ENCODE measurements at regions not wholly inside any gene's neighbourhood (a gene's known extent, or its start where the extent isn't known, plus 50 kb on each side); places are given as distances from the start of the nearest gene placed in this dataset.

GRCh38 chr18:29979881-29980280 is 1062.7 kb downstream of the DSC3 start:
- intact Hi-C loops (cut with micrococcal nuclease) = no loop called here
- TF ChIP-seq, protein P1, sequence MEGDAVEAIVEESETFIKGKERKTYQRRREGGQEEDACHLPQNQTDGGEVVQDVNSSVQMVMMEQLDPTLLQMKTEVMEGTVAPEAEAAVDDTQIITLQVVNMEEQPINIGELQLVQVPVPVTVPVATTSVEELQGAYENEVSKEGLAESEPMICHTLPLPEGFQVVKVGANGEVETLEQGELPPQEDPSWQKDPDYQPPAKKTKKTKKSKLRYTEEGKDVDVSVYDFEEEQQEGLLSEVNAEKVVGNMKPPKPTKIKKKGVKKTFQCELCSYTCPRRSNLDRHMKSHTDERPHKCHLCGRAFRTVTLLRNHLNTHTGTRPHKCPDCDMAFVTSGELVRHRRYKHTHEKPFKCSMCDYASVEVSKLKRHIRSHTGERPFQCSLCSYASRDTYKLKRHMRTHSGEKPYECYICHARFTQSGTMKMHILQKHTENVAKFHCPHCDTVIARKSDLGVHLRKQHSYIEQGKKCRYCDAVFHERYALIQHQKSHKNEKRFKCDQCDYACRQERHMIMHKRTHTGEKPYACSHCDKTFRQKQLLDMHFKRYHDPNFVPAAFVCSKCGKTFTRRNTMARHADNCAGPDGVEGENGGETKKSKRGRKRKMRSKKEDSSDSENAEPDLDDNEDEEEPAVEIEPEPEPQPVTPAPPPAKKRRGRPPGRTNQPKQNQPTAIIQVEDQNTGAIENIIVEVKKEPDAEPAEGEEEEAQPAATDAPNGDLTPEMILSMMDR (IDR thresholded peaks at IDR 0.05; ENCODE audit: borderline replicate concordance) = no peak

GRCh38 chr18:29969876-29970275 is 1072.7 kb downstream of the DSC3 start:
- DNase-seq = no peak
- H3K27me3 ChIP-seq (ENCODE audit: low read depth) = no peaks in the 10 kb centered on the region
- TF ChIP-seq, protein P1 (IDR thresholded peaks at IDR 0.05; ENCODE audit: borderline replicate concordance) = no peak
- H3K27ac ChIP-seq (replicated peaks) = no peak overlapping the region
- no peaks in the 10 kb centered on the region for H3K9me3 ChIP-seq (replicated peaks)
- H3K4me1 ChIP-seq = no peaks in the 10 kb centered on the region
- intact Hi-C loops (cut with micrococcal nuclease) = no loop called here
- H3K4me3 ChIP-seq = no peak overlapping the region
- no peaks in the 10 kb centered on the region for H3K36me3 ChIP-seq

More at GRCh38 chr18:29979881-29980280, 1062.7 kb downstream of the DSC3 start:
- Histone ChIP-seq H3K27ac (replicated peaks) (no peak overlapping the region), H3K36me3 (no peaks in the 10 kb centered on the region), H3K4me3 (no peak overlapping the region), H3K27me3 (ENCODE audit: low read depth) (no peaks in the 10 kb centered on the region), H3K4me1 (no peaks in the 10 kb centered on the region), H3K9me3 (replicated peaks) (no peaks in the 10 kb centered on the region)
- no peak for DNase-seq

DNA sequence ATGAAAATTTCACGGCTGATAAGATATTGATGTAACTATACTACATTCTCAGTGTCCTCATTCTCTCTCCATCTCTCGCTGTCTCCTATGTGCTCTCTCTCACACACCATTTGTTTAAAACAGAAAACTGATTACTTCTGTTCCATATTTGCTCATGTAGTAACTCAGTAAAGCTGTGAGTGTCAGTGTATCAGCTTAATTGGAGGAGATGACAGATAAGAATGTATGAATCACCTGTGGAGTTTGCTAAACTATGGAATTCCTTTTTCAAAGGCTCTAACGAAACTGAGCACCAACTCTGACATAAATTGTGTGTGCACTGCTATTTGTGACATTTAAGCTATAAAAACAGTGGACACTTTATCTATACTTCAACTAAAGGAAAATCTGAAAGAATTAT is 1080.0 kb downstream of the DSC3 start:
- intact Hi-C loops (cut with micrococcal nuclease) = no loop called here
- Histone ChIP-seq H3K27ac (replicated peaks) (no peak overlapping the region), H3K4me1 (no peaks in the 10 kb centered on the region), H3K27me3 (ENCODE audit: low read depth) (no peaks in the 10 kb centered on the region), H3K9me3 (replicated peaks) (no peaks in the 10 kb centered on the region), H3K4me3 (no peak overlapping the region), H3K36me3 (no peaks in the 10 kb centered on the region)
- TF ChIP-seq, protein P1 (IDR thresholded peaks at IDR 0.05; ENCODE audit: borderline replicate concordance) = no peak
- DNase-seq = no peak

GRCh38 chr18:29960539-29960938 is 1082.0 kb downstream of the DSC3 start:
- TF ChIP-seq, protein P1 (IDR thresholded peaks at IDR 0.05; ENCODE audit: borderline replicate concordance) = no peak
- intact Hi-C loops (cut with micrococcal nuclease) = no loop called here
- H3K27ac ChIP-seq (replicated peaks) = no peak overlapping the region
- no peaks in the 10 kb centered on the region for H3K9me3 ChIP-seq (replicated peaks)
- H3K36me3 ChIP-seq = no peaks in the 10 kb centered on the region
- no peaks in the 10 kb centered on the region for H3K27me3 ChIP-seq (ENCODE audit: low read depth)
- no peak for DNase-seq
- no peaks in the 10 kb centered on the region for H3K4me1 ChIP-seq
- H3K4me3 ChIP-seq = no peak overlapping the region

DNA sequence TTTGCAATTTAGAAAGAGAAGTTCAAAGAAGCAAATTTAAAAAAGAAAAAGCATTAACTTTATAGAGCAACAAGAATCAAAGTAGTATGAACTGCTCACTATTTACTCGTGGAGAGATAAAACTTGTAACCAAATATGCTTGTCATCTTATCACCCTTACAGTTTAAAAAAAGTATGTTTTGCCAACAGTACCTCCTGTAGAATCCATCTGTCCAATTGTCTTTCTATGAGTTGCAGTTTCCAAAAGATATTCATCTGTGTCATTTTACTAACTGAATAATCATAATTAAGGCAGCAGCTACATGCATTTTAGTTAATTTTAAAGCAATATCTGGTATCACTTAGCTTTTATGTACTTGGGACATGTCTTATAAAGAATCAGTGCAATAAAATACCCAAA is 1112.3 kb downstream of the DSC3 start:
- Histone ChIP-seq H3K27me3 (ENCODE audit: low read depth) (no peaks in the 10 kb centered on the region), H3K4me3 (no peak overlapping the region), H3K9me3 (replicated peaks) (peaks cover 3% of the 10 kb centered on the region), H3K27ac (replicated peaks) (no peak overlapping the region), H3K4me1 (no peaks in the 10 kb centered on the region), H3K36me3 (no peaks in the 10 kb centered on the region)
- TF ChIP-seq, protein P1 (IDR thresholded peaks at IDR 0.05; ENCODE audit: borderline replicate concordance) = no peak
- DNase-seq = no peak
- intact Hi-C loops (cut with micrococcal nuclease) = no loop called here

DNA sequence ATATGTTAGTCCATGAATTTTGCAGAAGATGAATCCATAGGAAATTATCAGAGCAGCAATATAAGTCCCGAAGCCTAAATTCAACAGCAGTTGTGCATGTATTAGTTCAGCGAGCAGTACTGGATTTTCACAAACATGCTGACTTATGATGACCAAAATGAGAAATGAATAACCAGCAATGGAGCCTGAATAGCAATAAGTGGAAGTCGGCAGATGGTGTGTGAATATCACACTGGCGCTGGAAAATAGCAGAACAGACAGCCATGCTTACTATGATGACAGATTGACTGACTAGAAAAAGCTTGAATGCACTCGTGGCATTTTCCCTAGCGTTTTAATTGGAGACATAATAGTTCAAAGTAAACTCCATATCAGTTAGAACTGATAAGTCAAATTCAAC is 1114.5 kb downstream of the DSC3 start:
- H3K4me1 ChIP-seq = no peaks in the 10 kb centered on the region
- no peak for DNase-seq
- no peak overlapping the region for H3K4me3 ChIP-seq
- H3K9me3 ChIP-seq (replicated peaks) = peaks cover 3% of the 10 kb centered on the region
- no peaks in the 10 kb centered on the region for H3K36me3 ChIP-seq
- TF ChIP-seq, protein P1 (IDR thresholded peaks at IDR 0.05; ENCODE audit: borderline replicate concordance) = no peak
- no peaks in the 10 kb centered on the region for H3K27me3 ChIP-seq (ENCODE audit: low read depth)
- H3K27ac ChIP-seq (replicated peaks) = no peak overlapping the region
- intact Hi-C loops (cut with micrococcal nuclease) = no loop called here
